T1000 (cell line): ENCODE measurements at regions not wholly inside any gene's neighbourhood (a gene's known extent, or its start where the extent isn't known, plus 50 kb on each side); places are given as distances from the start of the nearest gene placed in this dataset.
"Not testable (repeated sequence)": the region's sequence is repeated elsewhere in the genome, so short reads cannot be mapped to it uniquely, and the experiment has no call there.

Source experiments
- DNase-seq: peaks from one replicate; lab custom pipeline; 2025; ENCODE audit warnings: mixed read lengths; lab: John Stamatoyannopoulos, UW

- DNase-seq = no peak
Observed at GRCh38 chr11:24267014-24267413, 229.8 kb upstream of the LUZP2 start.

GRCh38 chr11:24271798-24272197 is 225.1 kb upstream of the LUZP2 start:
- no peak for DNase-seq

GRCh38 chr11:24274214-24274781 is 222.6 kb upstream of the LUZP2 start:
- not testable (repeated sequence) for DNase-seq

- no peak for DNase-seq
Observed at GRCh38 chr11:24286238-24286637, 210.6 kb upstream of the LUZP2 start.

- DNase-seq = no peak
Observed at GRCh38 chr11:24289301-24289700, 207.6 kb upstream of the LUZP2 start.

GRCh38 chr11:24293964-24294363 is 202.9 kb upstream of the LUZP2 start:
- DNase-seq = no peak

GRCh38 chr11:24295360-24295759 is 201.5 kb upstream of the LUZP2 start:
- DNase-seq = no peak

- DNase-seq = no peak
Observed at GRCh38 chr11:24297461-24297860, 199.4 kb upstream of the LUZP2 start.

GRCh38 chr11:24298146-24298545 is 198.7 kb upstream of the LUZP2 start:
- no peak for DNase-seq

- no peak for DNase-seq
Observed at GRCh38 chr11:24311974-24312373, 184.9 kb upstream of the LUZP2 start.

GRCh38 chr11:24312464-24313238 is 184.2 kb upstream of the LUZP2 start:
- DNase-seq = no peak

GRCh38 chr11:24321229-24321628 is 175.6 kb upstream of the LUZP2 start:
- DNase-seq = no peak

- DNase-seq = no peak
Observed at GRCh38 chr11:24324211-24324610, 172.6 kb upstream of the LUZP2 start.

GRCh38 chr11:24344222-24344621 is 152.6 kb upstream of the LUZP2 start:
- DNase-seq = no peak

GRCh38 chr11:24348908-24349307 is 147.9 kb upstream of the LUZP2 start:
- DNase-seq = no peak

GRCh38 chr11:24351179-24351578 is 145.7 kb upstream of the LUZP2 start:
- no peak for DNase-seq

- DNase-seq = no peak
Observed at GRCh38 chr11:24356501-24356900, 140.4 kb upstream of the LUZP2 start.

- DNase-seq = no peak
Observed at GRCh38 chr11:24357620-24358410, 139.0 kb upstream of the LUZP2 start.

GRCh38 chr11:24372491-24372890 is 124.4 kb upstream of the LUZP2 start:
- DNase-seq = no peak

- no peak for DNase-seq
Observed at GRCh38 chr11:24373516-24373915, 123.3 kb upstream of the LUZP2 start.

- DNase-seq = no peak
Observed at GRCh38 chr11:24375351-24375750, 121.5 kb upstream of the LUZP2 start.

- DNase-seq = no peak
Observed at GRCh38 chr11:24375931-24376330, 120.9 kb upstream of the LUZP2 start.

GRCh38 chr11:24383137-24383536 is 113.7 kb upstream of the LUZP2 start:
- DNase-seq = no peak
